DND-41 (cell line): ENCODE measurements at regions not wholly inside any gene's neighbourhood (a gene's known extent, or its start where the extent isn't known, plus 50 kb on each side); places are given as distances from the start of the nearest gene placed in this dataset.

ENCODE experiments used
- EZH2 ChIP-seq: IDR thresholded peaks from 3 replicates; pipeline ENCODE4 v1.6.1; 2012; ENCODE audit warnings: borderline replicate concordance, low read depth, mild to moderate bottlenecking, moderate library complexity, low read length, inconsistent platforms; ENCODE audit not compliant: severe bottlenecking
- TF ChIP-seq, protein P1 (sequence below): IDR thresholded peaks from 2 replicates; pipeline ENCODE4 v1.5.1; 2012; ENCODE audit warnings: borderline replicate concordance, low read length, moderate library complexity, mild to moderate bottlenecking; ENCODE audit not compliant: poor library complexity, severe bottlenecking; ENCODE audit errors: extremely low read depth

DNA sequence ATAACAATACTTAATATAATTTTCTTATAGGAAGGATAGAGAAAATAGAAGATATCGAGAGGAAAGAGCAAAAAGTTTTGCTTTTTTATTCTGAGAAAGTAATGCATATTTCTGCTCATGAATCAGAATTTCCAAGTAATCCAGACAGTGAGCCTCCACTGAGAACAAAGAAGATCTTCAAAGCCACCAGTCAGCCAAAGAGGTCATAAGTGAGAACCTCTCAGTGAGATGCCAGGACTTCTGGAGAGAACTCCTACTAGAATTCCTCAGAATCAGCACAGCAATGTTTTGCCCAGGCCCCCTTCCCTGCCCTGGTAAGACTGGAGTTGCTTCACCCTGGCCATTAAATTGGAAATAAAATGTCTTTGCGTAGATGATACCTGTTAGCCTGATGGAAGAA, 254.4 kb upstream of the FAT4 start:
- TF ChIP-seq, protein P1, sequence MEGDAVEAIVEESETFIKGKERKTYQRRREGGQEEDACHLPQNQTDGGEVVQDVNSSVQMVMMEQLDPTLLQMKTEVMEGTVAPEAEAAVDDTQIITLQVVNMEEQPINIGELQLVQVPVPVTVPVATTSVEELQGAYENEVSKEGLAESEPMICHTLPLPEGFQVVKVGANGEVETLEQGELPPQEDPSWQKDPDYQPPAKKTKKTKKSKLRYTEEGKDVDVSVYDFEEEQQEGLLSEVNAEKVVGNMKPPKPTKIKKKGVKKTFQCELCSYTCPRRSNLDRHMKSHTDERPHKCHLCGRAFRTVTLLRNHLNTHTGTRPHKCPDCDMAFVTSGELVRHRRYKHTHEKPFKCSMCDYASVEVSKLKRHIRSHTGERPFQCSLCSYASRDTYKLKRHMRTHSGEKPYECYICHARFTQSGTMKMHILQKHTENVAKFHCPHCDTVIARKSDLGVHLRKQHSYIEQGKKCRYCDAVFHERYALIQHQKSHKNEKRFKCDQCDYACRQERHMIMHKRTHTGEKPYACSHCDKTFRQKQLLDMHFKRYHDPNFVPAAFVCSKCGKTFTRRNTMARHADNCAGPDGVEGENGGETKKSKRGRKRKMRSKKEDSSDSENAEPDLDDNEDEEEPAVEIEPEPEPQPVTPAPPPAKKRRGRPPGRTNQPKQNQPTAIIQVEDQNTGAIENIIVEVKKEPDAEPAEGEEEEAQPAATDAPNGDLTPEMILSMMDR = no peak
- TF ChIP-seq EZH2 = no peak
